Stimulated activated CD8-positive, alpha-beta memory T cell treated with anti-CD3 and anti-CD28 coated beads, Interleukin-7, amount 100 ng/mL, for 4 hours (primary cell): ENCODE measurements at regions not wholly inside any gene's neighbourhood (a gene's known extent, or its start where the extent isn't known, plus 50 kb on each side); places are given as distances from the start of the nearest gene placed in this dataset.

Experiments used
- DNase-seq, 2 donors: peaks; one replicate each; pipeline ENCODE4 v3.0.0-alpha.2; 2020; ENCODE audit warnings: low read depth in 2 of 2

GRCh38 chr12:126668961-126669360 is 1598.0 kb upstream of the TMEM132C start:
- DNase-seq = no peak

- no peak for DNase-seq
Observed at GRCh38 chr12:126676434-126676833, 1590.5 kb upstream of the TMEM132C start.

GRCh38 chr12:126681676-126682075 is 1585.3 kb upstream of the TMEM132C start:
- no peak for DNase-seq

- DNase-seq = no peak
Observed at GRCh38 chr12:126684703-126685102, 1582.3 kb upstream of the TMEM132C start.

GRCh38 chr12:126685636-126686035 is 1581.3 kb upstream of the TMEM132C start:
- DNase-seq = no peak

GRCh38 chr12:126688556-126688955 is 1578.4 kb upstream of the TMEM132C start:
- no peak for DNase-seq

GRCh38 chr12:126700096-126700495 is 1566.9 kb upstream of the TMEM132C start:
- no peak for DNase-seq

- no peak for DNase-seq
Observed at GRCh38 chr12:126704609-126705008, 1562.4 kb upstream of the TMEM132C start.

- DNase-seq = no peak
Observed at GRCh38 chr12:126706300-126706699, 1560.7 kb upstream of the TMEM132C start.

GRCh38 chr12:126708492-126708896 is 1558.5 kb upstream of the TMEM132C start:
- no peak for DNase-seq

GRCh38 chr12:126718365-126718764 is 1548.6 kb upstream of the TMEM132C start:
- no peak for DNase-seq

- no peak for DNase-seq
Observed at GRCh38 chr12:126719912-126720705, 1546.9 kb upstream of the TMEM132C start.

GRCh38 chr12:126726481-126727217 is 1540.3 kb upstream of the TMEM132C start:
- DNase-seq = no peak

- DNase-seq = no peak
Observed at GRCh38 chr12:126727218-126728075, 1539.5 kb upstream of the TMEM132C start.

GRCh38 chr12:126734296-126734695 is 1532.7 kb upstream of the TMEM132C start:
- DNase-seq = no peak

GRCh38 chr12:126734710-126735109 is 1532.3 kb upstream of the TMEM132C start:
- DNase-seq = no peak

GRCh38 chr12:126741536-126742240 is 1525.3 kb upstream of the TMEM132C start:
- DNase-seq = no peak

- no peak for DNase-seq
Observed at GRCh38 chr12:126742241-126742641, 1524.7 kb upstream of the TMEM132C start.

GRCh38 chr12:126747530-126748149 is 1519.3 kb upstream of the TMEM132C start:
- DNase-seq = peak; percentile 17 to 27

- no peak for DNase-seq
Observed at GRCh38 chr12:126752021-126752420, 1514.9 kb upstream of the TMEM132C start.

- no peak for DNase-seq
Observed at GRCh38 chr12:126757326-126757725, 1509.6 kb upstream of the TMEM132C start.
